Ishikawa (cell line): ENCODE measurements at regions not wholly inside any gene's neighbourhood (a gene's known extent, or its start where the extent isn't known, plus 50 kb on each side); places are given as distances from the start of the nearest gene placed in this dataset.

Source experiments
- CEBPB ChIP-seq: IDR thresholded peaks from 2 replicates; pipeline ENCODE4 v1.6.1; 2012
- CREB1 ChIP-seq: IDR thresholded peaks from 2 replicates; pipeline ENCODE4 v1.6.1; 2012; ENCODE audit warnings: low read depth
- EGR1 ChIP-seq: IDR thresholded peaks from 2 replicates; pipeline ENCODE4 v1.6.1; 2012
- EP300 ChIP-seq: IDR thresholded peaks from 2 replicates; pipeline ENCODE4 v1.6.1; 2012; ENCODE audit warnings: borderline replicate concordance
- FOXM1 ChIP-seq: IDR thresholded peaks from 2 replicates; pipeline ENCODE4 v1.6.1; 2012; ENCODE audit warnings: low read depth, borderline replicate concordance
- MAX ChIP-seq: IDR thresholded peaks from 2 replicates; pipeline ENCODE4 v1.6.1; 2012
- NFIC ChIP-seq: IDR thresholded peaks from 2 replicates; pipeline ENCODE4 v1.6.1; 2012
- RAD21 ChIP-seq: IDR thresholded peaks from 2 replicates; pipeline ENCODE4 v1.6.1; 2012; ENCODE audit warnings: low read depth
- REST ChIP-seq: IDR thresholded peaks from 2 replicates; pipeline ENCODE4 v1.6.1; 2012; ENCODE audit warnings: low read depth, mild to moderate bottlenecking
- TAF1 ChIP-seq: IDR thresholded peaks from 2 replicates; pipeline ENCODE4 v1.6.1; 2012; ENCODE audit warnings: low read depth, mild to moderate bottlenecking
- TCF12 ChIP-seq: IDR thresholded peaks from 2 replicates; pipeline ENCODE4 v1.6.1; 2012; ENCODE audit warnings: low read depth
- TEAD4 ChIP-seq: IDR thresholded peaks from 2 replicates; pipeline ENCODE4 v1.6.1; 2012
- USF1 ChIP-seq: IDR thresholded peaks from 2 replicates; pipeline ENCODE4 v1.6.1; 2012
- YY1 ChIP-seq: IDR thresholded peaks from 2 replicates; pipeline ENCODE4 v1.6.1; 2012; ENCODE audit warnings: low read depth
- ZBTB7A ChIP-seq: IDR thresholded peaks from 2 replicates; pipeline ENCODE4 v1.6.1; 2012; ENCODE audit warnings: low read depth

GRCh38 chr5:19179571-19179970, 808.4 kb downstream of the CDH18 start:
- TF ChIP-seq TEAD4 = no peak
- no peak for TF ChIP-seq NFIC
- no peak for TF ChIP-seq EP300
- no peak for TF ChIP-seq MAX
- TF ChIP-seq YY1 = no peak
- no peak for TF ChIP-seq RAD21
- no peak for TF ChIP-seq USF1
- no peak for TF ChIP-seq CEBPB

- no peak for TF ChIP-seq CREB1
- TF ChIP-seq EGR1 = no peak
- no peak for TF ChIP-seq NFIC
- TF ChIP-seq RAD21 = no peak
These were observed 798.8 kb downstream of the CDH18 start for GRCh38 chr5:19189176-19189575.

- TF ChIP-seq RAD21 = no peak
These were observed 794.4 kb downstream of the CDH18 start for GRCh38 chr5:19193631-19194030.

- TF ChIP-seq TEAD4 = no peak
- TF ChIP-seq ZBTB7A = no peak
- TF ChIP-seq RAD21 = no peak
- TF ChIP-seq CREB1 = no peak
- TF ChIP-seq CEBPB = no peak
- TF ChIP-seq MAX = no peak
- TF ChIP-seq EP300 = no peak
- no peak for TF ChIP-seq TAF1
- TF ChIP-seq EGR1 = no peak
- TF ChIP-seq YY1 = no peak
- TF ChIP-seq REST = no peak
- no peak for TF ChIP-seq NFIC
- TF ChIP-seq FOXM1 = no peak
- TF ChIP-seq USF1 = no peak
- TF ChIP-seq TCF12 = no peak
These were observed 791.4 kb downstream of the CDH18 start for GRCh38 chr5:19196631-19197030.

- TF ChIP-seq TCF12 = no peak
- TF ChIP-seq TAF1 = no peak
- TF ChIP-seq ZBTB7A = no peak
- no peak for TF ChIP-seq CEBPB
- no peak for TF ChIP-seq YY1
- TF ChIP-seq USF1 = no peak
- TF ChIP-seq NFIC = no peak
- no peak for TF ChIP-seq EGR1
- TF ChIP-seq CREB1 = no peak
- no peak for TF ChIP-seq TEAD4
These were observed 787.7 kb downstream of the CDH18 start for GRCh38 chr5:19200251-19200650.

- TF ChIP-seq FOXM1 (no peak), CEBPB (no peak), CREB1 (no peak), EP300 (no peak), TAF1 (no peak), TCF12 (no peak), TEAD4 (no peak), ZBTB7A (no peak), MAX (no peak), YY1 (no peak), USF1 (no peak), NFIC (no peak), EGR1 (no peak), RAD21 (no peak), REST (no peak)
These were observed 779.6 kb downstream of the CDH18 start for GRCh38 chr5:19208397-19208796.
